GM23338 (cell line): ENCODE measurements at regions not wholly inside any gene's neighbourhood (a gene's known extent, or its start where the extent isn't known, plus 50 kb on each side); places are given as distances from the start of the nearest gene placed in this dataset.

ENCODE experiments used
- ATAC-seq: fragments of 200-7000 bp; cut with Tn5 transposase; 3 replicates; pipeline ENCODE4 v1.9.1; 2020
- DNase-seq: peaks from one replicate; pipeline ENCODE4 v3.0.0-alpha.2; 2015; ENCODE audit warnings: low spot score
- H2AFZ ChIP-seq: fragments of 200-600 bp; sonication (generic); 2 replicates; pipeline ENCODE4 v1.8.0; 2016; ENCODE audit warnings: antibody characterized with exemption, mild to moderate bottlenecking, moderate library complexity
- H3F3A ChIP-seq: fragments of 200-600 bp; sonication (generic); replicated peaks from 2 replicates; pipeline ENCODE4 v1.8.0; 2017; ENCODE audit warnings: antibody characterized with exemption, mixed run types, low read depth
- H3K27ac ChIP-seq: fragments of 200-600 bp; sonication (generic); 2 replicates; pipeline ENCODE4 v1.6.1; 2016; ENCODE audit warnings: low read depth
- H3K27me3 ChIP-seq: fragments of 200-600 bp; sonication (generic); 2 replicates; pipeline ENCODE4 v1.8.0; 2016; ENCODE audit warnings: mild to moderate bottlenecking, mixed run types, moderate library complexity; ENCODE audit not compliant: insufficient read depth
- H3K36me3 ChIP-seq: fragments of 200-600 bp; sonication (generic); 2 replicates; pipeline ENCODE4 v1.8.0; 2016; ENCODE audit warnings: mild to moderate bottlenecking; ENCODE audit not compliant: insufficient read depth
- H3K4me1 ChIP-seq: fragments of 200-600 bp; sonication (generic); 2 replicates; pipeline ENCODE4 v1.8.0; 2016; ENCODE audit warnings: mild to moderate bottlenecking, moderate library complexity; ENCODE audit not compliant: insufficient read depth
- H3K4me2 ChIP-seq: fragments of 200-600 bp; sonication (generic); 2 replicates; pipeline ENCODE4 v1.7.1; 2017; ENCODE audit warnings: mixed run types
- H3K4me3 ChIP-seq: fragments of 200-600 bp; sonication (generic); 2 replicates; pipeline ENCODE4 v1.6.1; 2016; ENCODE audit warnings: mixed run types
- H3K79me2 ChIP-seq: fragments of 200-600 bp; sonication (generic); replicated peaks from 2 replicates; pipeline ENCODE4 v1.8.0; 2017; ENCODE audit warnings: mild to moderate bottlenecking; ENCODE audit not compliant: insufficient read depth
- H3K9me2 ChIP-seq: fragments of 200-600 bp; sonication (generic); 2 replicates; pipeline ENCODE4 v1.8.0; 2017; ENCODE audit not compliant: insufficient read depth
- H4K20me1 ChIP-seq: fragments of 200-600 bp; sonication (generic); replicated peaks from 2 replicates; pipeline ENCODE4 v1.8.0; 2017; ENCODE audit warnings: mild to moderate bottlenecking; ENCODE audit not compliant: insufficient read depth
- H3K27ac Mint-ChIP-seq: 2 replicates; pipeline ENCODE4 v1.8.0; 2020; ENCODE audit warnings: inconsistent platforms, mild to moderate bottlenecking, moderate library complexity, mixed read lengths
- H3K27me3 Mint-ChIP-seq: 3 replicates; pipeline ENCODE4 v1.8.0; 2022; ENCODE audit warnings: low read depth, mild to moderate bottlenecking, moderate library complexity, mixed read lengths, inconsistent platforms; ENCODE audit not compliant: insufficient read depth, poor library complexity
- H3K36me3 Mint-ChIP-seq: 3 replicates; pipeline ENCODE4 v1.8.0; 2021; ENCODE audit warnings: low read depth, mild to moderate bottlenecking, inconsistent platforms, moderate library complexity, mixed read lengths
- H3K4me1 Mint-ChIP-seq: 3 replicates; pipeline ENCODE4 v1.8.0; 2020; ENCODE audit warnings: mild to moderate bottlenecking, inconsistent platforms, mixed read lengths
- H3K4me3 Mint-ChIP-seq: 3 replicates; pipeline ENCODE4 v1.8.0; 2021; ENCODE audit warnings: moderate library complexity, mild to moderate bottlenecking, inconsistent platforms, mixed read lengths
- H3K9me3 Mint-ChIP-seq: 3 replicates; pipeline ENCODE4 v1.8.0; 2020; ENCODE audit warnings: moderate library complexity, mild to moderate bottlenecking, inconsistent platforms, mixed read lengths
- CREB1 ChIP-seq: fragments of 250-450 bp; sonication (Bioruptor Pico); IDR thresholded peaks from 2 replicates; pipeline ENCODE4 v1.5.0; 2020; ENCODE audit warnings: low read depth, mild to moderate bottlenecking, moderate library complexity
- CTCF ChIP-seq, 2 experiments: fragments of 200-600 bp in 1 of 2; sonication (generic) in 1 of 2; conservative IDR thresholded peaks; 2 replicates each; pipeline versions ENCODE4 v1.5.1 to v1.6.1; 2016 to 2017; ENCODE audit warnings: antibody characterized with exemption in 2 of 2, low read depth in 2 of 2, mild to moderate bottlenecking in 2 of 2, moderate library complexity in 1 of 2
- ETS1 ChIP-seq: IDR thresholded peaks from 2 replicates; pipeline ENCODE4 v1.6.1; 2016; ENCODE audit warnings: antibody characterized with exemption
- EZH2 ChIP-seq: fragments of 200-600 bp; sonication (generic); IDR thresholded peaks from one replicate; pipeline ENCODE4 v1.8.0; 2017; ENCODE audit warnings: antibody characterized with exemption, mild to moderate bottlenecking, low read depth; ENCODE audit not compliant: unreplicated experiment
- EZH2phosphoT487 ChIP-seq: fragments of 200-600 bp; sonication (generic); IDR thresholded peaks from one replicate; pipeline ENCODE4 v1.8.1; 2018; ENCODE audit warnings: antibody characterized with exemption; ENCODE audit not compliant: unreplicated experiment
- JUNB ChIP-seq: IDR thresholded peaks from one replicate; pipeline ENCODE4 v1.6.1; 2016; ENCODE audit warnings: antibody characterized with exemption; ENCODE audit not compliant: unreplicated experiment
- NANOG ChIP-seq: IDR thresholded peaks from 2 replicates; pipeline ENCODE4 v1.6.1; 2016; ENCODE audit warnings: antibody characterized with exemption, borderline replicate concordance
- POLR2AphosphoS5 ChIP-seq: IDR thresholded peaks from 2 replicates; pipeline ENCODE4 v1.6.1; 2016; ENCODE audit warnings: antibody characterized with exemption, low read depth
- ZNF114 ChIP-seq: fragments of 250-450 bp; sonication (Bioruptor Pico); IDR thresholded peaks from 2 replicates; pipeline ENCODE4 v1.5.0; 2020; ENCODE audit warnings: mild to moderate bottlenecking, moderate library complexity
- ZNF331 ChIP-seq: fragments of 250-450 bp; sonication (Bioruptor Pico); IDR thresholded peaks from 2 replicates; pipeline ENCODE4 v1.5.0; 2020; ENCODE audit warnings: low read depth, mild to moderate bottlenecking, moderate library complexity
- ZNF462 ChIP-seq: fragments of 250-450 bp; sonication (Bioruptor Pico); IDR thresholded peaks from 2 replicates; pipeline ENCODE4 v1.5.0; 2020; ENCODE audit warnings: mild to moderate bottlenecking, moderate library complexity

GRCh38 chr19:28710278-28710677 is 502.7 kb downstream of the UQCRFS1 start:
- H4K20me1 ChIP-seq = no peaks in the 10 kb centered on the region
- H3K4me1 Mint-ChIP-seq = no peaks in the 10 kb centered on the region
- H2AFZ ChIP-seq = no peak overlapping the region
- no peaks in the 10 kb centered on the region for H3K36me3 ChIP-seq
- no peaks in the 10 kb centered on the region for H3K9me3 Mint-ChIP-seq
- H3K4me2 ChIP-seq = no peak overlapping the region
- H3K36me3 Mint-ChIP-seq = no peaks in the 10 kb centered on the region; the same call in 1 of the 3 replicates
- no peaks in the 10 kb centered on the region for H3K79me2 ChIP-seq
- H3K4me3 ChIP-seq = no peak overlapping the region
- no peak overlapping the region for H3K4me3 Mint-ChIP-seq
- TF ChIP-seq CTCF (conservative IDR thresholded peaks at IDR 0.05; ENCODE audit: low read depth in 2 of 2) = peak; percentile 63 to 94
- no peak for TF ChIP-seq ZNF331 (CRISPR knock-in tag)
- TF ChIP-seq CREB1 = no peak
- peak; percentile 55; the same call in 2 of the 3 replicates for ATAC-seq
- H3K27me3 Mint-ChIP-seq = peaks cover 2% of the 10 kb centered on the region
- no peaks in the 10 kb centered on the region for H3K9me2 ChIP-seq
- no peaks in the 10 kb centered on the region for H3K4me1 ChIP-seq
- no peaks in the 10 kb centered on the region for H3F3A ChIP-seq
- peak; percentile 79 for DNase-seq
- no peak overlapping the region for H3K27ac Mint-ChIP-seq
- no peak overlapping the region for H3K27ac ChIP-seq
- H3K27me3 ChIP-seq = no peaks in the 10 kb centered on the region

GRCh38 chr19:28706693-28707092 is 506.3 kb downstream of the UQCRFS1 start:
- ATAC-seq = no peak
- Mint-ChIP-seq H3K36me3 (peaks cover 3% of the 10 kb centered on the region; the same call in 1 of the 3 replicates), H3K27ac (no peak overlapping the region), H3K4me3 (no peak overlapping the region), H3K4me1 (no peaks in the 10 kb centered on the region; the same call in 2 of the 3 replicates), H3K9me3 (no peaks in the 10 kb centered on the region), H3K27me3 (peaks cover 1% of the 10 kb centered on the region)
- Histone ChIP-seq H3K27me3 (no peaks in the 10 kb centered on the region), H3F3A (no peaks in the 10 kb centered on the region), H3K4me3 (no peak overlapping the region), H3K4me2 (no peak overlapping the region), H2AFZ (no peak overlapping the region), H4K20me1 (no peaks in the 10 kb centered on the region), H3K79me2 (no peaks in the 10 kb centered on the region), H3K9me2 (no peaks in the 10 kb centered on the region), H3K27ac (no peak overlapping the region), H3K36me3 (no peaks in the 10 kb centered on the region), H3K4me1 (no peaks in the 10 kb centered on the region)
- DNase-seq = no peak
- no peak for TF ChIP-seq ZNF331 (CRISPR knock-in tag)
- no peak for TF ChIP-seq CTCF (conservative IDR thresholded peaks at IDR 0.05; ENCODE audit: low read depth in 2 of 2)
- TF ChIP-seq ZNF114 (CRISPR knock-in tag) = no peak
- no peak for TF ChIP-seq NANOG
- TF ChIP-seq ZNF462 = no peak
- no peak for TF ChIP-seq ETS1
- no peak for TF ChIP-seq POLR2AphosphoS5
- TF ChIP-seq EZH2phosphoT487 = no peak
- no peak for TF ChIP-seq CREB1
- TF ChIP-seq JUNB = no peak
- TF ChIP-seq EZH2 = no peak
